H1 (cell line): ENCODE measurements at regions not wholly inside any gene's neighbourhood (a gene's known extent, or its start where the extent isn't known, plus 50 kb on each side); places are given as distances from the start of the nearest gene placed in this dataset.

ENCODE experiments used
- CTCF ChIA-PET: fragments of 300-600 bp; sonication (Branson Sonifier 250); formaldehyde crosslinking; loops from one replicate; lab custom pipeline; 2021; ENCODE audit not compliant: partially characterized antibody; lab: Charles Lee
- POLR2A ChIA-PET: fragments of 300-600 bp; sonication (Branson Sonifier 250); formaldehyde crosslinking; loops from one replicate; lab custom pipeline; 2021; ENCODE audit warnings: inconsistent platforms; ENCODE audit not compliant: partially characterized antibody; lab: Charles Lee
- DNase-seq, 2 experiments: peaks; one replicate each; pipeline versions ENCODE4 v3.0.0 to v3.0.0-alpha.2; 2010 to 2022; ENCODE audit warnings: low spot score in 2 of 2, low read depth in 1 of 2, mixed read lengths in 1 of 2
- FAIRE-seq: peaks from 2 replicates; lab custom pipeline; 2011; peaks lifted over from hg19 to GRCh38; lab: Jason Lieb, UNC
- H2AFZ ChIP-seq: 2 replicates; pipeline ENCODE4 v1.8.1; 2012; ENCODE audit warnings: low read length, inconsistent platforms
- H2AK5ac ChIP-seq: 2 replicates; pipeline ENCODE4 v1.6.1; 2013; ENCODE audit warnings: low read depth, low read length
- H2BK120ac ChIP-seq: replicated peaks from 2 replicates; pipeline ENCODE3; 2013; ENCODE audit warnings: low read depth, low read length, inconsistent platforms
- H2BK12ac ChIP-seq: 2 replicates; pipeline ENCODE4 v1.6.1; 2013; ENCODE audit warnings: low read depth, low read length
- H2BK15ac ChIP-seq: 2 replicates; pipeline ENCODE4 v1.6.1; 2013; ENCODE audit warnings: low read length
- H2BK20ac ChIP-seq: 2 replicates; pipeline ENCODE4 v1.6.1; 2013; ENCODE audit warnings: low read length
- H2BK5ac ChIP-seq: 2 replicates; pipeline ENCODE4 v1.6.1; 2013; ENCODE audit warnings: low read depth, low read length
- H3K14ac ChIP-seq: 2 replicates; pipeline ENCODE4 v1.6.1; 2013; ENCODE audit warnings: inconsistent platforms; ENCODE audit not compliant: insufficient read length
- H3K18ac ChIP-seq: 2 replicates; pipeline ENCODE4 v1.6.1; 2013; ENCODE audit warnings: low read length; ENCODE audit errors: extremely low read depth
- H3K23ac ChIP-seq: 2 replicates; pipeline ENCODE4 v1.6.1; 2013; ENCODE audit warnings: inconsistent platforms; ENCODE audit not compliant: insufficient read length
- H3K23me2 ChIP-seq: 2 replicates; pipeline ENCODE4 v1.6.1; 2013; ENCODE audit warnings: low read depth, low read length
- H3K27ac ChIP-seq: 2 replicates; pipeline ENCODE4 v1.6.1; 2011; ENCODE audit warnings: low read depth, low read length, inconsistent platforms
- H3K27me3 ChIP-seq, 4 experiments: replicated peaks in 1 of 4; 1 replicate in 1 of 4; 2 replicates in 3 of 4; pipeline versions ENCODE4 v1.6.1 to v1.8.1; 2011 to 2013; ENCODE audit warnings: low read length in 3 of 4, mild to moderate bottlenecking in 3 of 4, inconsistent platforms in 2 of 4, mixed read lengths in 2 of 4, moderate library complexity in 1 of 4; ENCODE audit not compliant: control insufficient read depth in 3 of 4, insufficient read depth in 3 of 4; ENCODE audit errors: extremely low read depth in 1 of 4
- H3K36me3 ChIP-seq, 4 experiments: 2 replicates each; pipeline versions ENCODE4 v1.6.1 to v1.8.1; 2011 to 2013; ENCODE audit warnings: mild to moderate bottlenecking in 4 of 4, low read length in 3 of 4, moderate library complexity in 2 of 4, control low read depth in 1 of 4, inconsistent platforms in 1 of 4; ENCODE audit not compliant: insufficient read depth in 4 of 4, control insufficient read depth in 2 of 4
- H3K4ac ChIP-seq: replicated peaks from 2 replicates; pipeline ENCODE3; 2013; ENCODE audit warnings: low read length, low read depth, mixed read lengths, inconsistent platforms; ENCODE audit not compliant: insufficient read length
- H3K4me1 ChIP-seq, 4 experiments: replicated peaks in 1 of 4; 1 replicate in 1 of 4; 2 replicates in 3 of 4; pipeline versions ENCODE4 v1.6.1 to v1.8.1; 2011 to 2013; ENCODE audit warnings: low read length in 3 of 4, inconsistent platforms in 2 of 4, mixed read lengths in 1 of 4; ENCODE audit not compliant: insufficient read depth in 4 of 4, control insufficient read depth in 3 of 4
- H3K4me2 ChIP-seq, 2 experiments: 2 replicates each; pipeline versions ENCODE4 v1.6.1 to v1.8.1; 2011 to 2013; ENCODE audit warnings: low read depth in 2 of 2, low read length in 2 of 2, control low read depth in 1 of 2, inconsistent platforms in 1 of 2, mild to moderate bottlenecking in 1 of 2; ENCODE audit not compliant: insufficient read depth in 1 of 2
- H3K4me3 ChIP-seq, 4 experiments: fragments of 200-600, 300-600 bp in 1 of 4; sonication (generic), shearing (Covaris generic), sonication (Bioruptor Twin) in 1 of 4; 2 replicates each; pipeline versions ENCODE4 v1.5.1 to v1.8.1; 2011 to 2016; ENCODE audit warnings: low read length in 4 of 4, low read depth in 3 of 4, control low read depth in 2 of 4, inconsistent platforms in 2 of 4, mild to moderate bottlenecking in 2 of 4, mixed read lengths in 1 of 4, moderate library complexity in 1 of 4; ENCODE audit not compliant: insufficient read depth in 2 of 4; ENCODE audit errors: extremely low read depth in 1 of 4
- H3K56ac ChIP-seq: replicated peaks from 2 replicates; pipeline ENCODE3; 2013; ENCODE audit warnings: low read depth, mild to moderate bottlenecking, mixed read lengths, low read length, inconsistent platforms; ENCODE audit not compliant: insufficient read length
- H3K79me1 ChIP-seq: 2 replicates; pipeline ENCODE4 v1.6.1; 2013; ENCODE audit warnings: low read depth, low read length, control low read depth
- H3K79me2 ChIP-seq, 2 experiments: 2 replicates each; pipeline versions ENCODE4 v1.6.1 to v1.8.1; 2012 to 2013; ENCODE audit warnings: low read length in 2 of 2, mild to moderate bottlenecking in 2 of 2, inconsistent platforms in 1 of 2; ENCODE audit not compliant: insufficient read depth in 2 of 2, control insufficient read depth in 1 of 2
- H3K9ac ChIP-seq, 4 experiments: replicated peaks in 1 of 4; 1 replicate in 1 of 4; 2 replicates in 3 of 4; pipeline versions ENCODE4 v1.6.1 to v1.8.1; 2011 to 2013; ENCODE audit warnings: low read depth in 3 of 4, low read length in 3 of 4, control low read depth in 2 of 4, mild to moderate bottlenecking in 2 of 4, moderate library complexity in 2 of 4, inconsistent platforms in 1 of 4; ENCODE audit errors: extremely low read depth in 1 of 4
- H3K9me3 ChIP-seq, 2 experiments: 2 replicates each; pipeline versions ENCODE4 v1.6.1 to v1.8.1; 2012 to 2013; ENCODE audit warnings: mild to moderate bottlenecking in 2 of 2, moderate library complexity in 2 of 2, control low read depth in 1 of 2, inconsistent platforms in 1 of 2, low read depth in 1 of 2, low read length in 1 of 2, mixed read lengths in 1 of 2; ENCODE audit not compliant: insufficient read depth in 2 of 2
- H4K20me1 ChIP-seq, 2 experiments: replicated peaks in 1 of 2; 2 replicates each; pipeline versions ENCODE3 to v1.8.1; 2011 to 2013; ENCODE audit warnings: inconsistent platforms in 2 of 2, low read length in 2 of 2, mild to moderate bottlenecking in 1 of 2; ENCODE audit not compliant: insufficient read depth in 2 of 2, control insufficient read depth in 1 of 2
- H4K5ac ChIP-seq: 2 replicates; pipeline ENCODE4 v1.6.1; 2013; ENCODE audit warnings: low read length, low read depth, mixed read lengths, inconsistent platforms; ENCODE audit not compliant: insufficient read length
- H4K8ac ChIP-seq: 2 replicates; pipeline ENCODE4 v1.8.0; 2013; ENCODE audit warnings: mild to moderate bottlenecking, moderate library complexity, low read length, inconsistent platforms; ENCODE audit not compliant: insufficient read depth; ENCODE audit errors: extremely low read depth
- H4K91ac ChIP-seq: replicated peaks from 2 replicates; pipeline ENCODE3; 2013; ENCODE audit warnings: low read length, mixed read lengths, inconsistent platforms; ENCODE audit not compliant: insufficient read length
- CHD1 ChIP-seq: IDR thresholded peaks from 2 replicates; pipeline ENCODE4 v1.6.1; 2012; ENCODE audit warnings: low read depth, low read length, improper control_type of control experiment
- NRF1 ChIP-seq: IDR thresholded peaks from 2 replicates; pipeline ENCODE4 v1.6.1; 2011; ENCODE audit warnings: mild to moderate bottlenecking, low read depth, low read length, improper control_type of control experiment
- SIN3A ChIP-seq, 2 experiments: IDR thresholded peaks in 1 of 2; conservative IDR thresholded peaks in 1 of 2; 2 replicates each; pipeline ENCODE4 v1.6.1; 2011 to 2012; ENCODE audit warnings: low read length in 2 of 2, improper control_type of control experiment in 1 of 2, low read depth in 1 of 2, mild to moderate bottlenecking in 1 of 2
- SP1 ChIP-seq: IDR thresholded peaks from 2 replicates; pipeline ENCODE4 v1.6.1; 2011; ENCODE audit warnings: low read depth, low read length
- YY1 ChIP-seq: IDR thresholded peaks from 2 replicates; pipeline ENCODE4 v1.6.1; 2011; ENCODE audit warnings: low read depth, mild to moderate bottlenecking, low read length
- WGBS, 2 experiments: shearing (Covaris generic) in 1 of 2; methylation state at CpG; one replicate each; pipeline versions ENCODE4 v1.1.6 to v1.1.7; 2013 to 2015; ENCODE audit warnings: low lambda C conversion rate in 2 of 2, mixed read lengths in 2 of 2, inconsistent platforms in 1 of 2, low coverage in 1 of 2, missing lambda C conversion rate in 1 of 2; ENCODE audit not compliant: insufficient replicate concordance in 2 of 2, insufficient coverage in 1 of 2, insufficient read length in 1 of 2; ENCODE audit errors: extremely low coverage in 1 of 2, missing lambda C conversion rate in 1 of 2; 5-methylcytosine and 5-hydroxymethylcytosine counted together

DNA sequence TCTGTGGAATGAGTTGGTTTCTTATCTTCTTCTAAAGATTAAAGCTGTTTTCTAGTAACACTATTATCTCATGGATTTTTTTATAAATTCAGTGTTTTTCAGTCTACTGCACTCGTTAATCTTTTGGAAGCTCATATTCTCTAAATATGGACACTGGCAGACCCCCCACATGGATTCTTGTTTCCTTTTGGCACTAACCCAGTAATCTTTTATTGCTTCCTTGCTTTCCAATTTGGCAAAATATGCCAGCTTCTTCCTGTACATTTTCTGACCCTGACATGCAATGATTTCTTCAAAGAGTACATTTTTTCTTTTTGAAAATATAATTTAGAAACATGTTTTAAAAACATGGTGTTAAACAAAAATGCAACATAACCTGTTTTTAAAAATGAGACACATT is 474.2 kb upstream of the FTMT start:
- POLR2A ChIA-PET: no interaction called here
- no peak overlapping the region for H3K18ac ChIP-seq
- H2AFZ ChIP-seq: no peak overlapping the region
- H3K4me3 ChIP-seq: no peak overlapping the region
- H4K20me1 ChIP-seq: no peaks in the 10 kb centered on the region
- H3K27me3 ChIP-seq: no peaks in the 10 kb centered on the region
- H3K27ac ChIP-seq: no peak overlapping the region
- H3K4me1 ChIP-seq: no peaks in the 10 kb centered on the region
- no peaks in the 10 kb centered on the region for H3K23me2 ChIP-seq
- H3K23ac ChIP-seq: no peak overlapping the region
- no peak overlapping the region for H2BK120ac ChIP-seq
- H3K79me1 ChIP-seq: no peaks in the 10 kb centered on the region
- H3K9ac ChIP-seq: no peak overlapping the region
- H2BK20ac ChIP-seq: no peak overlapping the region
- H4K8ac ChIP-seq: no peak overlapping the region
- H3K56ac ChIP-seq: no peak overlapping the region
- no peak overlapping the region for H3K4me2 ChIP-seq
- FAIRE-seq: no peak
- no peaks in the 10 kb centered on the region for H3K9me3 ChIP-seq
- no peak overlapping the region for H2BK15ac ChIP-seq
- no peak overlapping the region for H4K5ac ChIP-seq
- H3K36me3 ChIP-seq: no peaks in the 10 kb centered on the region
- CTCF ChIA-PET: no interaction called here
- DNase-seq: no peak
- no peak for TF ChIP-seq YY1
- no peak for TF ChIP-seq SIN3A (conservative IDR thresholded peaks at IDR 0.05 in 1 of 2, IDR thresholded peaks at IDR 0.05 in 1 of 2; ENCODE audit: low read depth in 1 of 2, low read length in 2 of 2)
- no peak for TF ChIP-seq SP1
- no peak for TF ChIP-seq CHD1
- no peak for TF ChIP-seq NRF1
- TF ChIP-seq, all 59 proteins: peak for 0
- Histone ChIP-seq H2AK5ac (no peak overlapping the region), H3K14ac (no peak overlapping the region), H3K79me2 (no peaks in the 10 kb centered on the region), H2BK12ac (no peak overlapping the region), H4K91ac (no peak overlapping the region), H2BK5ac (no peak overlapping the region), H3K4ac (no peak overlapping the region)
- 100% methylated on average over 1 of the region's 1 CpG; no CpG with 5 or more reads in 1 of the 2 experiments for WGBS, 2 experiments
